ENCODE measurements at regions not wholly inside any gene's neighbourhood (a gene's known extent, or its start where the extent isn't known, plus 50 kb on each side); places are given as distances from the start of the nearest gene placed in this dataset.

DNA sequence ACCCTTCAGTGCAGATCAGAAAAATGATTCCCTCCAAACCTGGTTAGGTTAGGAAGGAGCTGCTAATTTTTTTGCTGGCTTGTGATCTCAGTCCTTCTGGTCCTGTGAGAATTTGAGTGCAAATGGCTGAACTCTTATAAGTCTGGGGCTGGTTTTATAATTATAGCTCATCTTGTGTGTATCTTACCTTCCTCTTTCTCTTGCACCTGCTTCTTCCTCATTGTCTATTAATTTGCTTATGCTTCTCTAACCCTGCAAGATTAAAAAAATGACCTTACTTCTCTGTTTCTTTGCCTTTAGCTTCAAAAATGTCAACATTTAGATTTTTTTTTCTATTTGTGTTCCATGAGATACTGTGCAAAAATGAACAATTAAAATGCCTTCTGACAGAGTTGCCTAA lies 576.2 kb downstream of the DHX35 start:
- no peak for DNase-seq
- intact Hi-C loops (cut with DNase I) = no loop called here
- Histone ChIP-seq H3K4me1 (no peaks in the 10 kb centered on the region), H3K9me3 (peaks cover 0 to 7% (median 0%) of the 10 kb centered on the region in 12 donors), H3K4me3 (no peak overlapping the region), H3K27ac (no peak overlapping the region), H3K27me3 (no peaks in the 10 kb centered on the region), H3K36me3 (no peaks in the 10 kb centered on the region)
- TF ChIP-seq, protein P1, sequence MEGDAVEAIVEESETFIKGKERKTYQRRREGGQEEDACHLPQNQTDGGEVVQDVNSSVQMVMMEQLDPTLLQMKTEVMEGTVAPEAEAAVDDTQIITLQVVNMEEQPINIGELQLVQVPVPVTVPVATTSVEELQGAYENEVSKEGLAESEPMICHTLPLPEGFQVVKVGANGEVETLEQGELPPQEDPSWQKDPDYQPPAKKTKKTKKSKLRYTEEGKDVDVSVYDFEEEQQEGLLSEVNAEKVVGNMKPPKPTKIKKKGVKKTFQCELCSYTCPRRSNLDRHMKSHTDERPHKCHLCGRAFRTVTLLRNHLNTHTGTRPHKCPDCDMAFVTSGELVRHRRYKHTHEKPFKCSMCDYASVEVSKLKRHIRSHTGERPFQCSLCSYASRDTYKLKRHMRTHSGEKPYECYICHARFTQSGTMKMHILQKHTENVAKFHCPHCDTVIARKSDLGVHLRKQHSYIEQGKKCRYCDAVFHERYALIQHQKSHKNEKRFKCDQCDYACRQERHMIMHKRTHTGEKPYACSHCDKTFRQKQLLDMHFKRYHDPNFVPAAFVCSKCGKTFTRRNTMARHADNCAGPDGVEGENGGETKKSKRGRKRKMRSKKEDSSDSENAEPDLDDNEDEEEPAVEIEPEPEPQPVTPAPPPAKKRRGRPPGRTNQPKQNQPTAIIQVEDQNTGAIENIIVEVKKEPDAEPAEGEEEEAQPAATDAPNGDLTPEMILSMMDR (IDR thresholded peaks at IDR 0.05) = no peak
- no peak for TF ChIP-seq POLR2A (IDR thresholded peaks at IDR 0.05)
- ATAC-seq = no peak

- intact Hi-C loops (cut with DNase I) = no loop called here
- Histone ChIP-seq H3K4me3 (no peak overlapping the region), H3K36me3 (no peaks in the 10 kb centered on the region), H3K27ac (no peak overlapping the region), H3K27me3 (no peaks in the 10 kb centered on the region), H3K9me3 (peaks cover 0 to 7% (median 0%) of the 10 kb centered on the region in 12 donors), H3K4me1 (peaks cover 0 to 6% (median 0%) of the 10 kb centered on the region in 12 donors)
- WGBS, 4 donors = 93 to 96% (median 95%) methylated on average over 1 of the region's 1 CpG
- no peak for TF ChIP-seq POLR2A (IDR thresholded peaks at IDR 0.05)
- TF ChIP-seq, protein P1 (IDR thresholded peaks at IDR 0.05) = no peak
- no peak for DNase-seq
- ATAC-seq = no peak
Observed at GRCh38 chr20:39535301-39535700, 573.2 kb downstream of the DHX35 start.

- Histone ChIP-seq H3K36me3 (no peaks in the 10 kb centered on the region), H3K4me1 (peaks cover 0 to 6% (median 0%) of the 10 kb centered on the region in 12 donors), H3K4me3 (no peak overlapping the region), H3K27me3 (no peaks in the 10 kb centered on the region), H3K9me3 (peaks cover 0 to 7% (median 0%) of the 10 kb centered on the region in 12 donors), H3K27ac (no peak overlapping the region)
- intact Hi-C loops (cut with DNase I) = no loop called here
- TF ChIP-seq POLR2A (IDR thresholded peaks at IDR 0.05) = no peak
- TF ChIP-seq, protein P1 (IDR thresholded peaks at IDR 0.05) = no peak
- DNase-seq (no peak), ATAC-seq (no peak)
- 46 to 70% (median 61%) methylated on average over 1 of the region's 1 CpG for WGBS, 4 donors
Observed at GRCh38 chr20:39534846-39535245, 572.7 kb downstream of the DHX35 start.

DNA sequence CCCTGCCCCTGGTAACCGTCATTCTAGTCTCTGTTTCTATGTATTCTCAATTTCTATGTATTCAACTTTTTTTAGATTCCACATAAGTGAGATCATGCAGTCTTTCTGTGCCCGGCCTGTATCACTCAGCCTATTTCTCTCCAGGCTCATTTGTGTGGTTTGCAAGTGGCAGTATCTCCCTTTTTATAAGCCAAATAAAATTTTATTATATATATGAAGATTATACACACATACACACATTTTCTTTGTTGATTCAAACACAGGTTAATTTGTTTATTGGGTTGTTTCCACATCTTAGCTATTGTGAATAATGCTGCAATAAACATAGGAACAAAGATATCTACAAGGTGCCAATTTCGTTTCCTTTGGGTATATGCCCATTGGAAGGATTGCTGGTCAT lies 571.7 kb downstream of the DHX35 start:
- DNase-seq = no peak
- H3K27me3 ChIP-seq = no peaks in the 10 kb centered on the region
- H3K27ac ChIP-seq = no peak overlapping the region
- WGBS, 4 donors = 69 to 80% (median 78%) methylated on average over 3 of the region's 3 CpGs
- no peaks in the 10 kb centered on the region for H3K36me3 ChIP-seq
- peaks cover 0 to 6% (median 0%) of the 10 kb centered on the region in 12 donors for H3K4me1 ChIP-seq
- H3K4me3 ChIP-seq = no peak overlapping the region
- no peak for TF ChIP-seq POLR2A (IDR thresholded peaks at IDR 0.05)
- TF ChIP-seq, protein P1 (IDR thresholded peaks at IDR 0.05) = no peak
- intact Hi-C loops (cut with DNase I) = no loop called here
- peaks cover 0 to 7% (median 0%) of the 10 kb centered on the region in 12 donors for H3K9me3 ChIP-seq
- ATAC-seq = no peak
